Activated T-cell treated with anti-CD3 and anti-CD28 coated beads, Interleukin-2, amount 50 U/mL, for 24 hours (primary cell): ENCODE measurements at regions not wholly inside any gene's neighbourhood (a gene's known extent, or its start where the extent isn't known, plus 50 kb on each side); places are given as distances from the start of the nearest gene placed in this dataset.
A peak's percentile ranks its signal among the peaks of the same experiment; 100 is the strongest.

Source experiments
- DNase-seq: peaks from one replicate; pipeline ENCODE4 v3.0.0-alpha.2; 2020
- H3K27ac Mint-ChIP-seq: 2 replicates; pipeline ENCODE4 v1.8.0; 2020; ENCODE audit warnings: mild to moderate bottlenecking, mixed read lengths
- H3K27me3 Mint-ChIP-seq: 2 replicates; pipeline ENCODE4 v1.8.0; 2020; ENCODE audit warnings: mixed read lengths
- H3K36me3 Mint-ChIP-seq: 2 replicates; pipeline ENCODE4 v1.8.0; 2020; ENCODE audit warnings: low read depth, mixed read lengths
- H3K4me1 Mint-ChIP-seq: 2 replicates; pipeline ENCODE4 v1.8.0; 2020; ENCODE audit warnings: low read depth, mixed read lengths
- H3K4me3 Mint-ChIP-seq: 2 replicates; pipeline ENCODE4 v1.8.0; 2020; ENCODE audit warnings: mild to moderate bottlenecking, moderate library complexity, mixed read lengths
- H3K9me3 Mint-ChIP-seq: 2 replicates; pipeline ENCODE4 v1.8.0; 2020; ENCODE audit warnings: mixed read lengths

- Mint-ChIP-seq H3K27ac (no peak overlapping the region), H3K4me3 (no peak overlapping the region), H3K4me1 (no peaks in the 10 kb centered on the region), H3K36me3 (no peaks in the 10 kb centered on the region), H3K27me3 (peaks cover 5% of the 10 kb centered on the region), H3K9me3 (no peaks in the 10 kb centered on the region)
- no peak for DNase-seq
Observed at GRCh38 chr2:180161415-180161814, 154.3 kb upstream of the CWC22 start.

DNA sequence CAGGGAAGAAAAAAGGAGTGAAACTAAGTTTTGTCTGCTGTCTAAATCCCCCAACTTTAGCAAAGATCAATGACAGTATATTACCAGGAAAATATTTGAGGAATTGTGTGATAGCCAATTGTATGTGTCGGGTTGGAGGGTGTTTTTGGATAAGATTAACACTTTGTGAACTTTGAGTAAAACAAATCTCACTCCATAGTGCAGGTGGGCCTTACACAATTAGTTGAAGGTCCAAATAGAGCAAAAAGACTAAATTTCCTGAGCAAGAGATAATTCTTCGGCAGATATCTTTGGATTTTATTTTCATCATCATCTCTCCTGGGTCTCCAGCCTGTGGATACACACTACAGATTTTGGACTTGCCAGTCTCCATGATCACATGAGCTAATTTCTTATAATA is 152.8 kb upstream of the CWC22 start:
- no peak overlapping the region for H3K27ac Mint-ChIP-seq
- DNase-seq = no peak
- H3K4me1 Mint-ChIP-seq = no peaks in the 10 kb centered on the region
- H3K27me3 Mint-ChIP-seq = peaks cover 3% of the 10 kb centered on the region
- no peak overlapping the region for H3K4me3 Mint-ChIP-seq
- H3K36me3 Mint-ChIP-seq = no peaks in the 10 kb centered on the region
- no peaks in the 10 kb centered on the region for H3K9me3 Mint-ChIP-seq

GRCh38 chr2:180158961-180159360 is 151.9 kb upstream of the CWC22 start:
- H3K27me3 Mint-ChIP-seq = peaks cover 3% of the 10 kb centered on the region
- no peaks in the 10 kb centered on the region for H3K9me3 Mint-ChIP-seq
- no peak overlapping the region for H3K27ac Mint-ChIP-seq
- H3K36me3 Mint-ChIP-seq = no peaks in the 10 kb centered on the region
- no peaks in the 10 kb centered on the region for H3K4me1 Mint-ChIP-seq
- no peak overlapping the region for H3K4me3 Mint-ChIP-seq
- no peak for DNase-seq

DNA sequence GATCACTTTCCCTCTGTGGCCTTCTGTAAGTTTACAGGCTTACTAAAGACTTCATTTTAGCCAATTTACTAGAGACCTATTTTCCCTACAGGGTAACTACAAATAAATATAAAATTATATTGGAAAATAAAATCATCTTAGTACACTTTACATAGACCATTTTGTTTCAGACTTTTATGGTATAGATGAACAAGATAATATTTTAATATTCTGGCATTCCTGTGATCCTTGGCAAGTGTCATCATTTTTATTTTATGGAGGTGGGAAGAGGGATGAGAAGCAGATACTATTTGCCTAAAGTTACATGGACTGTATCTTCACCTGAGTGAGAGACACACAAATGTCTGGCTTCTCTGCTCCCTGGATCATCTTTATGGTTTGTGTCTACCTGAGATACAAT is 149.6 kb upstream of the CWC22 start:
- Mint-ChIP-seq H3K9me3 (no peaks in the 10 kb centered on the region), H3K4me3 (no peak overlapping the region), H3K36me3 (no peaks in the 10 kb centered on the region), H3K4me1 (no peaks in the 10 kb centered on the region), H3K27ac (no peak overlapping the region), H3K27me3 (no peaks in the 10 kb centered on the region)
- DNase-seq = no peak

GRCh38 chr2:180150606-180151005 is 143.5 kb upstream of the CWC22 start:
- H3K4me3 Mint-ChIP-seq = no peak overlapping the region
- H3K27ac Mint-ChIP-seq = no peak overlapping the region
- H3K4me1 Mint-ChIP-seq = no peaks in the 10 kb centered on the region
- no peak for DNase-seq
- no peaks in the 10 kb centered on the region for H3K36me3 Mint-ChIP-seq
- peaks cover 7% of the 10 kb centered on the region for H3K27me3 Mint-ChIP-seq
- no peaks in the 10 kb centered on the region for H3K9me3 Mint-ChIP-seq

DNA sequence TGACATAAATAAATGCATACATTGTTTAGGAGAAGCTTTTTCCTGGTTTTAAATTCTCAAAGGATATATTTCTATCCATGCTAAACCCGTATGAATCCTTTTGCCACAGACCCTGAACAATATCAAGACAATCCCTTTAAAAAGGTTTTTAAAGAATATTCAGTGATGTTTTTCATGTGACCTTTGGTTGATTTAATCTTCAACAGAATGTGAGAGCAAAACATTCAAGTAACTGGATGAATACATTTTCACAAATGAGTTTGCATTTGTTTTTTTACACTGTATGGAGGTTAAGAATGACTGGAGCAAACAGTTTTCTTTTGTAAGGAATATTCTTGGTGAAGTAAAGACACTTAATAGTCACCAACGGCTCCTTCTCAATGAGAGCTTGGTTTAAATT is 139.4 kb upstream of the CWC22 start:
- H3K27me3 Mint-ChIP-seq = peaks cover 13% of the 10 kb centered on the region
- H3K9me3 Mint-ChIP-seq = no peaks in the 10 kb centered on the region
- H3K4me1 Mint-ChIP-seq = no peaks in the 10 kb centered on the region
- no peaks in the 10 kb centered on the region for H3K36me3 Mint-ChIP-seq
- no peak overlapping the region for H3K27ac Mint-ChIP-seq
- DNase-seq = no peak
- no peak overlapping the region for H3K4me3 Mint-ChIP-seq

DNA sequence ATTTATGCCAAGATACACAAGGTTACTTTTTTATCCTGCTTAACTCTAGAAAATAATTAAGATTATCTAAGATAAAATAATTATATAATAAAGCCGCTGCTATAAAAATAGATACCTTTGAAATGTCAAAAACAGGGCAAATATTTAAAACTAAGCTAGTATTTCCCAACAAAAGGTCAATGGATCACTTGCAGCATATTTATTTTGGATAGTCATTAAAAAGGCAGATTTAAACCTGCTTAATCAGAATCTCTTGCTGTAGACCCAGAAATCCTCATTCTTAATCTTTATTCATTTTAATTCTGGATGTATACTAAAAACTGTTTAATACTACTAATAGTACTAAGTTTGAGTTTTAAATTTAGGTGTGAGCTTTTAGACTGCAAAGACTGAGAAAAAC is 139.0 kb upstream of the CWC22 start:
- Mint-ChIP-seq H3K4me3 (no peak overlapping the region), H3K27ac (no peak overlapping the region), H3K27me3 (peaks cover 13% of the 10 kb centered on the region), H3K4me1 (no peaks in the 10 kb centered on the region), H3K36me3 (no peaks in the 10 kb centered on the region), H3K9me3 (no peaks in the 10 kb centered on the region)
- no peak for DNase-seq

- DNase-seq = no peak
- Mint-ChIP-seq H3K27me3 (peaks cover 13% of the 10 kb centered on the region), H3K27ac (no peak overlapping the region), H3K4me3 (no peak overlapping the region), H3K36me3 (no peaks in the 10 kb centered on the region), H3K4me1 (no peaks in the 10 kb centered on the region), H3K9me3 (no peaks in the 10 kb centered on the region)
Observed at GRCh38 chr2:180145163-180145562, 138.1 kb upstream of the CWC22 start.

- Mint-ChIP-seq H3K4me3 (no peak overlapping the region), H3K27me3 (peaks cover 15% of the 10 kb centered on the region), H3K36me3 (no peaks in the 10 kb centered on the region), H3K27ac (no peak overlapping the region), H3K4me1 (no peaks in the 10 kb centered on the region), H3K9me3 (no peaks in the 10 kb centered on the region)
- no peak for DNase-seq
Observed at GRCh38 chr2:180144338-180144813, 137.3 kb upstream of the CWC22 start.

DNA sequence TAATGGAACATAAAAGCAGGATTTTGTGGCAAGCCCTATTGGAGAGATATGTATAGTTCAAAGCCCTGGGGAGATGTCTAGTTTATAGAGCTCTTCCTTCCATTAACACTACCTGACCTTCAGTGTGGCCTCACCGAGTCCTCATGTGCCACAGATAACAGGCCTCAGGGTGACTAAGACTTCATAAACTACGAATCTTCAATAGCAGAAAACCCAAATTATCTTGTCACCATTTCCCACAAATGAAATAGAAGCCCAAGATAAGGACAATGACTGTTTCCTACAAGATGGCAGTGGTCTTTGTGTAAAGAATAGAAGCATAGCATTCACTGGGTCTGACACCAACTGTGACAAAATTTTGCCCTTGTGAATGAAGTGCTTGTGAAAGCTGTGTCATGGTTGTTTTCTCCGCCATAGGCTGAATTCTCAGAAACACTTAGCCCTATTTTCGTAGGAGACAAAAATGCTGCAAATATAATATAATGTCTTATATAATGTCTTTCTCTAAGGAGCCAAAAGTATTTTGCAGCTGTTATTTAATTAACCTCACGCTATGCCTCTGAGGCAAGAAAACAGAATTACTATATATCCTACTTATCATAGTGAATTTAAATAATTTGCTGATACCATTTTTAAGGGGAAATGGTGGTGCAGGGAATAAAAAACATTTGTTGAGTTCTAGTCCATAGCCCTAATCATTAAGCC is 136.7 kb upstream of the CWC22 start:
- H3K27ac Mint-ChIP-seq = no peak overlapping the region
- no peak overlapping the region for H3K4me3 Mint-ChIP-seq
- no peaks in the 10 kb centered on the region for H3K4me1 Mint-ChIP-seq
- H3K9me3 Mint-ChIP-seq = no peaks in the 10 kb centered on the region
- H3K27me3 Mint-ChIP-seq = peaks cover 15% of the 10 kb centered on the region
- H3K36me3 Mint-ChIP-seq = no peaks in the 10 kb centered on the region
- DNase-seq = no peak

- Mint-ChIP-seq H3K4me3 (no peak overlapping the region), H3K9me3 (no peaks in the 10 kb centered on the region), H3K4me1 (no peaks in the 10 kb centered on the region), H3K27ac (no peak overlapping the region), H3K27me3 (peaks cover 9% of the 10 kb centered on the region), H3K36me3 (no peaks in the 10 kb centered on the region)
- no peak for DNase-seq
Observed at GRCh38 chr2:180141600-180141999, 134.5 kb upstream of the CWC22 start.

- H3K4me1 Mint-ChIP-seq = no peaks in the 10 kb centered on the region
- no peak overlapping the region for H3K4me3 Mint-ChIP-seq
Observed at GRCh38 chr2:180133736-180134135, 126.6 kb upstream of the CWC22 start.

DNA sequence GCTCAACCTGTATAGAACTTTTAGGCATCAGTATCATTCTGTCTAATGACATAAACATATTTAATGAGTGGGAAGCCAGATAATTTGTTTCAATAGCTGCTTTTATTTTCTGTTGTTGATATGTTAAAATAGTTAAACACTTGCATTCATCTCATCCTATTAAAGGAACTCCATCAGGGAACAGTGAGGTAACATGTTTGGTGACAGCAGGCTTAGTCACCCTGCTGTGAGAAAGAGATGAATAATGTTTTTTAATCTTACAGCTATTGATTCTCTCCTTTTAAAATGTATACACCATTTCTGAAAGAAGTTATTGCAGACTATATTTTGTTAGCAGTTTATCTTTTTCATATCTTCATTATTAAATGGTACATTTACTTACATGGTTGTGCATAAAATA is 123.3 kb upstream of the CWC22 start:
- no peak for DNase-seq

More at GRCh38 chr2:180133736-180134135, 126.6 kb upstream of the CWC22 start:
- Mint-ChIP-seq H3K27ac (no peak overlapping the region), H3K9me3 (no peaks in the 10 kb centered on the region), H3K27me3 (peaks cover 15% of the 10 kb centered on the region), H3K36me3 (no peaks in the 10 kb centered on the region)
- DNase-seq = no peak

GRCh38 chr2:180128861-180129260 is 121.8 kb upstream of the CWC22 start:
- no peak for DNase-seq
- peaks cover 23% of the 10 kb centered on the region for H3K27me3 Mint-ChIP-seq
- no peaks in the 10 kb centered on the region for H3K9me3 Mint-ChIP-seq

More for the DNA sequence above, 123.3 kb upstream of the CWC22 start:
- Mint-ChIP-seq H3K4me1 (peaks cover 5% of the 10 kb centered on the region), H3K36me3 (no peaks in the 10 kb centered on the region), H3K27ac (no peak overlapping the region), H3K4me3 (no peak overlapping the region), H3K9me3 (no peaks in the 10 kb centered on the region), H3K27me3 (peaks cover 30% of the 10 kb centered on the region)

DNA sequence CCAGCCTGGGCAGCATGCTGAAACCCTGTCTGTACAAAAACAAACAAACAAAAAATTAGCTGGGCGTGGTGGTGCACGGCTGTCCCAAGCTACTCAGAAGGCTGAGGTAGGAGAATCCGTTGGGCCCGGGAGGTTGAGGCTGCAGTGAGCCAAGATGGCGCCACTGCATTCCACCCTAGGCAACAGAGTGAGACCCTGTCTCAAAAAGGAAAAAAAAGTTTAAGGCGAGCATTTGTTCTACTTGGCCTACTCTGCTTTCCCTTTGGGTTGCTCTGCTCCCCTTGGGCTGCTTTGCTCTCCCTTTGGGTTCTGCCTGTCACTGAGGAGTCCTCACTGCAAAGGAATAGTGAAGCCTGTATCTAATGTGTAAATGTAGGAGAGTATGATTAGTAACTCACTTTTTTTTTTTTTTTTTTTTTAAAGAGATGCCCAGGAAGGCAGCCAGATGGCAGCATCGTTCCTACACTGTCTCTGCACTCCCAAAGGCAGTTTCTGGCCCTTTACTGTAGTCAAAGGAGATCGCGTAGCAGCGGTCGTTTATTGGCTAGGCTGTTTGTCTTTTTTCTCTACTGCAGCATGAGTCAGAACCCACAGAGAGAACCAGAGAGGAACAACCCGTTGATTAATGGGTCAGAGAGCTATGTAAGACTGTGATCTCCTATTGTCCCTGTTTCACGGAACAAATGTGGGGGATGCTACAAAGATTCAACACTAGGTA is 118.3 kb upstream of the CWC22 start:
- Mint-ChIP-seq H3K4me3 (no peak overlapping the region), H3K36me3 (no peaks in the 10 kb centered on the region), H3K27ac (no peak overlapping the region), H3K27me3 (peaks cover 16% of the 10 kb centered on the region), H3K9me3 (no peaks in the 10 kb centered on the region), H3K4me1 (peaks cover 5% of the 10 kb centered on the region)
- peak; percentile 37 for DNase-seq

More at GRCh38 chr2:180128861-180129260, 121.8 kb upstream of the CWC22 start:
- H3K36me3 Mint-ChIP-seq = no peaks in the 10 kb centered on the region
- peaks cover 5% of the 10 kb centered on the region for H3K4me1 Mint-ChIP-seq
- no peak overlapping the region for H3K4me3 Mint-ChIP-seq
- H3K27ac Mint-ChIP-seq = no peak overlapping the region
